ENCODE measurements at regions not wholly inside any gene's neighbourhood (a gene's known extent, or its start where the extent isn't known, plus 50 kb on each side); places are given as distances from the start of the nearest gene placed in this dataset.

- Mint-ChIP-seq H3K27me3 (ENCODE audit: low read depth) (peaks cover 4% of the 10 kb centered on the region; the same call in 1 of the 2 replicates), H3K27ac (no peak overlapping the region), H3K9me3 (peaks cover 20% of the 10 kb centered on the region), H3K4me1 (peaks cover 7% of the 10 kb centered on the region), H3K4me3 (no peak overlapping the region), H3K36me3 (peaks cover 17% of the 10 kb centered on the region)
- no peak for TF ChIP-seq CREB1 (CRISPR knock-in tag; IDR thresholded peaks at IDR 0.05)
- TF ChIP-seq FOXJ3 (CRISPR knock-in tag; IDR thresholded peaks at IDR 0.05; ENCODE audit: borderline replicate concordance), result no peak
- no peak for TF ChIP-seq GABPB1 (CRISPR knock-in tag; IDR thresholded peaks at IDR 0.05)
- no peak for TF ChIP-seq NR2C2 (CRISPR knock-in tag; IDR thresholded peaks at IDR 0.05)
- TF ChIP-seq ZNF219 (CRISPR knock-in tag; IDR thresholded peaks at IDR 0.05; ENCODE audit: borderline replicate concordance), result no peak
- no peak for TF ChIP-seq TCF7 (CRISPR knock-in tag; IDR thresholded peaks at IDR 0.05; ENCODE audit: low read depth)
- no peak for TF ChIP-seq ZNF396 (CRISPR knock-in tag; IDR thresholded peaks at IDR 0.05; ENCODE audit: borderline replicate concordance)
- TF ChIP-seq, protein P1, sequence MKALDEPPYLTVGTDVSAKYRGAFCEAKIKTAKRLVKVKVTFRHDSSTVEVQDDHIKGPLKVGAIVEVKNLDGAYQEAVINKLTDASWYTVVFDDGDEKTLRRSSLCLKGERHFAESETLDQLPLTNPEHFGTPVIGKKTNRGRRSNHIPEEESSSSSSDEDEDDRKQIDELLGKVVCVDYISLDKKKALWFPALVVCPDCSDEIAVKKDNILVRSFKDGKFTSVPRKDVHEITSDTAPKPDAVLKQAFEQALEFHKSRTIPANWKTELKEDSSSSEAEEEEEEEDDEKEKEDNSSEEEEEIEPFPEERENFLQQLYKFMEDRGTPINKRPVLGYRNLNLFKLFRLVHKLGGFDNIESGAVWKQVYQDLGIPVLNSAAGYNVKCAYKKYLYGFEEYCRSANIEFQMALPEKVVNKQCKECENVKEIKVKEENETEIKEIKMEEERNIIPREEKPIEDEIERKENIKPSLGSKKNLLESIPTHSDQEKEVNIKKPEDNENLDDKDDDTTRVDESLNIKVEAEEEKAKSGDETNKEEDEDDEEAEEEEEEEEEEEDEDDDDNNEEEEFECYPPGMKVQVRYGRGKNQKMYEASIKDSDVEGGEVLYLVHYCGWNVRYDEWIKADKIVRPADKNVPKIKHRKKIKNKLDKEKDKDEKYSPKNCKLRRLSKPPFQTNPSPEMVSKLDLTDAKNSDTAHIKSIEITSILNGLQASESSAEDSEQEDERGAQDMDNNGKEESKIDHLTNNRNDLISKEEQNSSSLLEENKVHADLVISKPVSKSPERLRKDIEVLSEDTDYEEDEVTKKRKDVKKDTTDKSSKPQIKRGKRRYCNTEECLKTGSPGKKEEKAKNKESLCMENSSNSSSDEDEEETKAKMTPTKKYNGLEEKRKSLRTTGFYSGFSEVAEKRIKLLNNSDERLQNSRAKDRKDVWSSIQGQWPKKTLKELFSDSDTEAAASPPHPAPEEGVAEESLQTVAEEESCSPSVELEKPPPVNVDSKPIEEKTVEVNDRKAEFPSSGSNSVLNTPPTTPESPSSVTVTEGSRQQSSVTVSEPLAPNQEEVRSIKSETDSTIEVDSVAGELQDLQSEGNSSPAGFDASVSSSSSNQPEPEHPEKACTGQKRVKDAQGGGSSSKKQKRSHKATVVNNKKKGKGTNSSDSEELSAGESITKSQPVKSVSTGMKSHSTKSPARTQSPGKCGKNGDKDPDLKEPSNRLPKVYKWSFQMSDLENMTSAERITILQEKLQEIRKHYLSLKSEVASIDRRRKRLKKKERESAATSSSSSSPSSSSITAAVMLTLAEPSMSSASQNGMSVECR (CRISPR knock-in tag; IDR thresholded peaks at IDR 0.05; ENCODE audit: borderline replicate concordance), result no peak
- TF ChIP-seq, protein P2, sequence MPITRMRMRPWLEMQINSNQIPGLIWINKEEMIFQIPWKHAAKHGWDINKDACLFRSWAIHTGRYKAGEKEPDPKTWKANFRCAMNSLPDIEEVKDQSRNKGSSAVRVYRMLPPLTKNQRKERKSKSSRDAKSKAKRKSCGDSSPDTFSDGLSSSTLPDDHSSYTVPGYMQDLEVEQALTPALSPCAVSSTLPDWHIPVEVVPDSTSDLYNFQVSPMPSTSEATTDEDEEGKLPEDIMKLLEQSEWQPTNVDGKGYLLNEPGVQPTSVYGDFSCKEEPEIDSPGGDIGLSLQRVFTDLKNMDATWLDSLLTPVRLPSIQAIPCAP (CRISPR knock-in tag; IDR thresholded peaks at IDR 0.05), result no peak
- no peak for TF ChIP-seq FOXP1 (CRISPR knock-in tag; IDR thresholded peaks at IDR 0.05; ENCODE audit: borderline replicate concordance)
- no peak for TF ChIP-seq OVOL2 (CRISPR knock-in tag; IDR thresholded peaks at IDR 0.05; ENCODE audit: borderline replicate concordance)
- TF ChIP-seq CREM (CRISPR knock-in tag; IDR thresholded peaks at IDR 0.05), result no peak
- TF ChIP-seq, protein P3, sequence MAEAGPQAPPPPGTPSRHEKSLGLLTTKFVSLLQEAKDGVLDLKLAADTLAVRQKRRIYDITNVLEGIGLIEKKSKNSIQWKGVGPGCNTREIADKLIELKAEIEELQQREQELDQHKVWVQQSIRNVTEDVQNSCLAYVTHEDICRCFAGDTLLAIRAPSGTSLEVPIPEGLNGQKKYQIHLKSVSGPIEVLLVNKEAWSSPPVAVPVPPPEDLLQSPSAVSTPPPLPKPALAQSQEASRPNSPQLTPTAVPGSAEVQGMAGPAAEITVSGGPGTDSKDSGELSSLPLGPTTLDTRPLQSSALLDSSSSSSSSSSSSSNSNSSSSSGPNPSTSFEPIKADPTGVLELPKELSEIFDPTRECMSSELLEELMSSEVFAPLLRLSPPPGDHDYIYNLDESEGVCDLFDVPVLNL (CRISPR knock-in tag; IDR thresholded peaks at IDR 0.05; ENCODE audit: borderline replicate concordance, low read depth), result no peak
- TF ChIP-seq, protein P4, sequence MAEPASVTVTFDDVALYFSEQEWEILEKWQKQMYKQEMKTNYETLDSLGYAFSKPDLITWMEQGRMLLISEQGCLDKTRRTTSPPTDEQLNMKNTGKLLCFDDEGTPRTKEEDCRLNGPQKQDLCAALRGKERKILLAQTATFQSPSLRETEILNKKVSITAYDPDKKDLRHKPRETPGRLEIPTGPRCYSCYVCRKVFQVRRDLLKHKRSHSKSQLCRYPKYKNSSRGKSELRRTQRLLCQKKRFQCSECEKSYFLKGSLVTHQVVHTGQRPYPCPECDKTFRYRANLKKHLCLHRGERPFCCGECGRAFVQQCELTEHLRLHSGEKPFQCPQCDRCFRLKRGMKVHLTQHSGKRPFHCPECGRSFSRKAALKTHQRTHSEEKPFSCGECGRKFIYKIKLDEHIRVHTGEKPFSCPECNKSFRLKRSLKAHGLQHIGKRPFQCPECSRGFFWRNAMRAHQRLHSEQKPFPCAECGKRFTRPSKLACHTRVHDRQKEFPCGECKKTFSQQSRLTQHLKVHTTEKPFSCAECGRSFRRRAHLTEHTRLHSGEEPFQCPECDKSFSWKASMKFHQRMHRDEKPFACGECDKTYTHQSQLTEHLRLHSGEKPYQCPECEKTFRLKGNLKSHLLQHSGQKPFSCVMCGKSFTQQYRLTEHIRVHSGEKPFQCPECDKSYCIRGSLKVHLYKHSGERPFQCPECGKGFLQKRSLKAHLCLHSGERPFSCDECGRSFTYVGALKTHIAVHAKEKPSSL (CRISPR knock-in tag; conservative IDR thresholded peaks at IDR 0.05), result no peak
- ChIA-PET POLR2A (no interaction called here), CTCF (no interaction called here)
- no peak for ATAC-seq
- DNase-seq (ENCODE audit: low spot score), result no peak
Observed at GRCh38 chr20:12883507-12883885, 125.3 kb upstream of the SPTLC3 start.

DNA sequence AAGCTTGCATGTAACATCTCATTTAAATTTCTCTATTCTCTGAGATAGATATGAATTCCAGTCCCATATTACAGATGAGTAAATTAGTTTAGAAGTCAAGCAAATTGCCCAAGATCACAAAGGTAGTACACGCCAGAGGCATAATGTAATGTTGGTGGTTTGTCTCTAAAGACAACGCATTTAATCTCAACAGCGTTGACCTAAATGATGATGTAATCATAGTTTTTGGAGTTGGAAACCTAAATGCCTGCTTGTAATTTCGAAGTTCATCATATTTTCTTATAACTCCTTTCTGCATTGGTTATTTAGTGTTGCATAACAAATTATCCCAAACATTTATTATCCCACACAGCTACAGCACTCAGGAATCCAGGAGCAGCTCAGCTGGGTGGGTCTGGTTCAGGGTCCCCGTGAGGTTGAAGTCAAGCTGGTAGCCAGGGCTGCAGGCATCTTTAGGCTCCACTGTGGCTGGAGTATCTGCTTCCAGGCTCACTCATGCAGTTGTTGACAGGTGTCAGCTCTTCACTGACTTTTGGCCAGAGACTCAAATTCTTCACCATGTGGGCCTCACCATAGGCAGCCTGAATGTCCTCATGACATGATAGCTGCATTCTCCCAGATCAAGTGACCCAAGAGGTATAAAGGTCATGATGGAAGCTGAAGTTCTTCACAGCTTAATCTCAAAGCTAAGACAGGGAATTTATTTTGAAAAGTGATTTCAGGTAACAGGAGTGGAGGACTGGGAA, 122.0 kb upstream of the SPTLC3 start:
- no peak for DNase-seq (ENCODE audit: low spot score)
- no peak for ATAC-seq
- POLR2A ChIA-PET, result no interaction called here
- CTCF ChIA-PET, result interaction anchor here (0.5 kb wide), 1 partner anchor 18 kb away, joined by 3 read pairs; no protein-coding TSS in a partner anchor
- Mint-ChIP-seq H3K9me3 (peaks cover 15% of the 10 kb centered on the region), H3K4me1 (peaks cover under 1% of the 10 kb centered on the region; the same call in 1 of the 2 replicates), H3K27me3 (ENCODE audit: low read depth) (no peaks in the 10 kb centered on the region; the same call in none of the 2 replicates), H3K4me3 (no peak overlapping the region), H3K27ac (no peak overlapping the region), H3K36me3 (peaks cover 6% of the 10 kb centered on the region; the same call in 1 of the 2 replicates)
- TF ChIP-seq PRDM15 (CRISPR knock-in tag; IDR thresholded peaks at IDR 0.05) (no peak), TEAD4 (CRISPR knock-in tag; IDR thresholded peaks at IDR 0.05) (no peak)
- TF ChIP-seq, protein P5, sequence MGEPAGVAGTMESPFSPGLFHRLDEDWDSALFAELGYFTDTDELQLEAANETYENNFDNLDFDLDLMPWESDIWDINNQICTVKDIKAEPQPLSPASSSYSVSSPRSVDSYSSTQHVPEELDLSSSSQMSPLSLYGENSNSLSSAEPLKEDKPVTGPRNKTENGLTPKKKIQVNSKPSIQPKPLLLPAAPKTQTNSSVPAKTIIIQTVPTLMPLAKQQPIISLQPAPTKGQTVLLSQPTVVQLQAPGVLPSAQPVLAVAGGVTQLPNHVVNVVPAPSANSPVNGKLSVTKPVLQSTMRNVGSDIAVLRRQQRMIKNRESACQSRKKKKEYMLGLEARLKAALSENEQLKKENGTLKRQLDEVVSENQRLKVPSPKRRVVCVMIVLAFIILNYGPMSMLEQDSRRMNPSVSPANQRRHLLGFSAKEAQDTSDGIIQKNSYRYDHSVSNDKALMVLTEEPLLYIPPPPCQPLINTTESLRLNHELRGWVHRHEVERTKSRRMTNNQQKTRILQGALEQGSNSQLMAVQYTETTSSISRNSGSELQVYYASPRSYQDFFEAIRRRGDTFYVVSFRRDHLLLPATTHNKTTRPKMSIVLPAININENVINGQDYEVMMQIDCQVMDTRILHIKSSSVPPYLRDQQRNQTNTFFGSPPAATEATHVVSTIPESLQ (CRISPR knock-in tag; IDR thresholded peaks at IDR 0.05), result no peak

Data from WTC11 (cell line).